CD4-positive, alpha-beta T cell treated with Interferon alpha-2 for 1 hour (primary cell): ENCODE measurements at regions not wholly inside any gene's neighbourhood (a gene's known extent, or its start where the extent isn't known, plus 50 kb on each side); places are given as distances from the start of the nearest gene placed in this dataset.
"Not testable (repeated sequence)": the region's sequence is repeated elsewhere in the genome, so short reads cannot be mapped to it uniquely, and the experiment has no call there.

ENCODE experiments used
- DNase-seq, 2 donors: peaks; one replicate each; pipeline ENCODE4 v3.0.0-alpha.2; 2020 to 2022

DNA sequence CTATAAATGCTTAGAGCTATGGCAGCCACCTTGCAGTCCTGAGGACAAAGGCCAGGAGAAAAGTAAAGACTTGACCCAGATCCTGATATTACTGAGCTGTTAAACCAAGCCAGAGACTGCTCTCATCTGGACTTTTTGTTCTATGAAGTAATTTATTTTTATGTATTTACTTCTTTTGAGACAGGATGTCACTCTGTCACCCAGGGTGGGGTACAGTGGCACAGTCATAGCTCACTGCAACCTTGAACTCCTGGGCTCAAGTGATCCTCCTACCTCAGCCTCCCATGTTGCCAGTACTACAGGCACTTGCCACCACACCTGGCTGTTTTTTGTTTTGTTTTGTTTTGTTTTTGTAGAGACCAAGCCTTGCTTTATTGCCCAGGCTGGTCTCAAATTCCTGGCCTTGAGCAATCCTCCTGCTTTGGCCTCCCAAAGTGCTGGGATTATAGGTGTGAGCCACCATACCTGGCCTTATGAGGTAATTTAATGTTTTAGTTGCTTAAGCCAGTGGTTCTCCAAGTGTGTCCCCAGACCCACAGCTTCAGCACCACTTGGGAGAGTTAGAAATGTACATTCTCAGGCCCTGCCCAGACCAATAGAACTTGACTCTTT lies 112.1 kb downstream of the COPRS start:
- DNase-seq, result no peak

GRCh38 chr17:31745964-31746600 lies 113.0 kb downstream of the COPRS start:
- no peak for DNase-seq

- DNase-seq, result no peak
Measured at GRCh38 chr17:31744511-31744951, 114.5 kb downstream of the COPRS start.

- no peak for DNase-seq
Measured at GRCh38 chr17:31743797-31744196, 115.2 kb downstream of the COPRS start.

DNA sequence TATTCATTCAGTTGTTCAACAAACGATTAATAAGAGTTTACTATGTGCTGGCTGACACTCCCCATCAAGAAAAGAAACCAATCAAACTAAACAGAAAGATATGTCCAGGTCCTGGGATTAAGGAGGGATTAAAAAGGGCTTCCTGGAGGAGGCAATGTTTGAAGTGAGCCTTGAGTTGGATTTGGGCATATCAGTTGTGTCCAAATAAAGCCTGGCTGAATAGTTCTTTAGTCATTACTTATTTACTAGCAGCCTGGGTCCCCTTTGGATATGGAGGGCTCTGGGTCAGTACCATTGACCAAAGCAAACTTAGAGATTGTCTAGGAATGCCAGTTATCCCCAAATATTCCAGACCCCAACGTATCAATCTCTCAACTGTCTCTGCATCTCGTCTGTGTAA lies 117.7 kb downstream of the COPRS start:
- no peak for DNase-seq

DNA sequence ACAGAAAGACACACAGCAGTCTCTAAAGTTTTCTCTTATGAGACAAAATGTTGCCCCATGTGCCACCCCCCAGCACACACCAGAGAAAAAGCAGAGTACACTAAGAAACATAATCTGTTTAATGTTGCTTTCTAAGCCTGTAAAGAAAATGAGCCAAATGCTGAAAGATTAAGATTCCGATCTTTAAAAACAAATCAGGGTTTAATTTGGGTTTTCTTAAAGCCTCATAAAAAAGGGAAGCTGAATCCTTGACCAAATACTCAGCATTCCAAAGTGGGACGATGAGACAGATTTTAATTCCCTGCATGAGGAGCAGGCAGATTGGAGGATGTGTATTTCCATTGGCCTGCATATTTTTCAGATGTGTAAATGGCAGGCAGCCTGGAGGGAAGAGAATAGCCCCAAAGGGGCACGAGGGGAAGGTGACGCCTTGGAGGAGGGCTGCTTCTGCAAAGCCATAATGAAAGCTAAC lies 118.4 kb downstream of the COPRS start:
- no peak for DNase-seq

DNA sequence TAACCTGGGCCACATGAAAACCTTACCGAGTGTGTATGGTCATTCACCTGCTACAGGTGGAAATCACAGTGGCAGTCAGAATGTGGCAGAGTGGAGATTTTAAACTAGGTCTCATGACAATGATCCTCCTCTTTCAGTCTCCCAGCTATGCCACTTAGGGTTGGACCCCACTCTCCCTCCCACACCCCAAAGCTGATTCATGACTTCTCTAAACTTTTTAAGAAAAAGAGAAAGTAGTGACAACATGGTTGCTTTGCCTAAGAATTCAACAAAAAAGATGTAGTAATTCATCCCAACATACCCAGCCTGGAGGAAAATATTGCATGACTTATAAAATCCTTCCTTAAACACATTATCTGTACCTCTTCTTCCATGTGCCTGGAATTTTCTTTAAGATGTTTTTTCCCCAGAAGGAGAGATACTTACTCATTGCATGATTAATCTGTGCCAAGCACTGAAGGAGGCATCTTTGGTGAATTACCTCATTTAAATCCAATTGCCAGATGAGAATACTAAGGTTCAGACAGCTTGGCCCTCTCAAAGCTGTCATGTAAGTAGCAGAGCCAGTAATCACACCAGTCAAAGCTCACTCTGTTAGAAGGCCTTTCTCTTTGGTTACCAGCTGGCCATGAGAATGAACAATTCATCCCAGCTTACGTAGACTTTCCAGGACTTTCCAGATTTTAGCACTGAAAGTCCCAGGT lies 119.9 kb downstream of the COPRS start:
- DNase-seq, result no peak

- DNase-seq, result no peak
Measured at GRCh38 chr17:31738488-31738887, 120.6 kb downstream of the COPRS start.

DNA sequence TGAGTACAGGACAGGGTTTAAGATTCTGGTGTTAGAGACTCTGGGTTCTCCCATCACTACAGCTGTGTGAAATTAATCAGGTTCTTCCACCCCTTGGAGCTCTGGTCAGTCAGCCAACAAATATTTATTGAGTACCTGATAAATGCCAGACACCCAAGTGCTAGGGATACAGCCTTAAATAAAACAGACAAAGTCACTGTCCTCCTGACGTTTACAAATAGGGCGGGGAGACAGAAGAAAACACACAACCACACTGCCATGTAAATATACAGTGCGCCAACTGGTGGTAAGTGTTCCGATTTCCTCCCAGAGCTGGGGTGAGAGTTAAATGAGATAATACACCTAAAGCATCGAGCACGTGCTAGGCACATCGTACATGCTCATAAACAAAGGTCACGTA lies 121.0 kb downstream of the COPRS start:
- DNase-seq, result no peak

- no peak for DNase-seq
Measured at GRCh38 chr17:31736855-31737625, 122.0 kb downstream of the COPRS start.

DNA sequence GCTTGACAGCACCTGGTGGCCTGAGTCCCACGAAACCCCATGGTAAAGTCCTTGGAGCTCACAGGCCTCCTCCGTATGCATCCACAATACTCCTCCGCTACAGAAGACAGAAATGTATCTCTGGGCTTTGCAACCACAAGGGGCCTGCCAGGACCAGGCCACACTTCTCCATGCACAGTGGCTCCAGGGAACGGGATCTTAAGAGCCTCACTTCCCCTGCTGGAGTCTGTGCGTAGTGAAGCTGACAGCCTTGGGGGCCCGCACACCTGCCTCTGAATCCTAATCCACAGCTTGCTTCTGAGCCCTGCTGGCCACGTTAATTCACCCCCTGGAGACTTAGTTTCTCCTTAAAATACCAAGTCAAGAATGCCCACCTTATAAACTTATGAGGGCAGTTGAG lies 125.7 kb downstream of the COPRS start:
- no peak for DNase-seq

- DNase-seq, result not testable (repeated sequence)
Measured at GRCh38 chr17:31731585-31732154, 127.4 kb downstream of the COPRS start.

- DNase-seq, result no peak
Measured at GRCh38 chr17:31731118-31731517, 127.9 kb downstream of the COPRS start.

GRCh38 chr17:31726980-31727427 lies 132.0 kb downstream of the COPRS start:
- DNase-seq, result no peak

GRCh38 chr17:31724619-31725018 lies 134.4 kb downstream of the COPRS start:
- DNase-seq, result no peak

GRCh38 chr17:31724026-31724425 lies 135.0 kb downstream of the COPRS start:
- DNase-seq, result no peak

GRCh38 chr17:31722251-31723056 lies 136.6 kb downstream of the COPRS start:
- DNase-seq, result no peak

DNA sequence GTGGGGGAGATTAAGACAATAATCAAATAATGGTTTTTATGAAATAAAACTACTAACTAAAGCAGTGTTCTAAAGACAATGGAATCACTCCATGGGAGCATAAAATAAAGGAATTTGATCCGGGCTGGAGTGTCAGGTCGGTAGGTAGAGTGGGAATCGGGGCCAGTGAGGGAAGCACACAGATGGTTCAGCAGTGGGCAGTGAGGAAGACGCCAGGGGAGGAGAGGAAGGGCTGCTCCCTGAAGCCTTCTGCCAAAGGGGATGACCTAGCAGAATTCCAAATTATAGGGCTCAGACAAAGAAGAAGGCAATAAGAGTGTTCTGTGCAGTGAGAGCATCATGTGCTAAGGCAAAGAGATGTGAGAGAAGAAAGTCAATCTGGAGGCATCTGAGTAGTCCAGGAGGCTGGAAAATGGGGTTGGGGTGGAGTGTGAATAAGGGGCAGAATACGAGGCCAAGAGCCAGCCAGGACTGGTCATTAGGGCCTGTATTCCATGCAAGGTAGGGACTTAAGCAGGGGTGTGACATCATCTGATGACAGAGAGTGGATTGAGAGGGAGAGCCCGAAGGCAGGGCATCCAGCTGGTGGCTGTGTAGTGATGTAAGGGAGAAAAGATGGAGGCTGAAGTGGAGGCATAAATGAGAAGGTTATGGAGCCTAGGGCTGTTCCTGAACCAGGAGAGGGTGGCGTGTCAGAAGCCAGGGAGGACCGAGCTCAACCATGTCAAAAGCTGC lies 137.6 kb downstream of the COPRS start:
- no peak for DNase-seq

GRCh38 chr17:31717251-31717650 lies 141.8 kb downstream of the COPRS start:
- peak in 1 of 2 donors; percentile 25 for DNase-seq

DNA sequence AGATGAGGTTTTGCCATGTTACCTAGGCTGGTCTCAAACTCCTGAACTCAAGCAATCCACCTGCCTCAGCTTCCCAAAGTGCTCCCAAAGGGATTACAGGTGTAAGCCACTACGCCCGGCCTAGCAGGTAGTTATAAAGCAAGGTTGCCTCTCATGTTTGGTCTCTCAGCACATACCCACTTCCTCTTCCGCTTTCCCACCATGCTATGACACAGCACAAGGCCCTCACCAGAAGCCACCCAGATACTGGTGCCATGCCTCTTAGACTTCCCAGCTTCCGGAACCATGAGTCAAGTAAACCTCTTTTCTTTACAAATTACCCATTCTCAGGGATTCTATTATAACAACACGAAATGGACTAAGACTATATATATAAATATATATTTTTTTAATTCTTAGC lies 143.6 kb downstream of the COPRS start:
- peak in 1 of 2 donors; percentile 33 for DNase-seq

- no peak for DNase-seq
Measured at GRCh38 chr17:31704483-31704882, 154.6 kb downstream of the COPRS start.
